ENCODE measurements at regions not wholly inside any gene's neighbourhood (a gene's known extent, or its start where the extent isn't known, plus 50 kb on each side); places are given as distances from the start of the nearest gene placed in this dataset.

DNA sequence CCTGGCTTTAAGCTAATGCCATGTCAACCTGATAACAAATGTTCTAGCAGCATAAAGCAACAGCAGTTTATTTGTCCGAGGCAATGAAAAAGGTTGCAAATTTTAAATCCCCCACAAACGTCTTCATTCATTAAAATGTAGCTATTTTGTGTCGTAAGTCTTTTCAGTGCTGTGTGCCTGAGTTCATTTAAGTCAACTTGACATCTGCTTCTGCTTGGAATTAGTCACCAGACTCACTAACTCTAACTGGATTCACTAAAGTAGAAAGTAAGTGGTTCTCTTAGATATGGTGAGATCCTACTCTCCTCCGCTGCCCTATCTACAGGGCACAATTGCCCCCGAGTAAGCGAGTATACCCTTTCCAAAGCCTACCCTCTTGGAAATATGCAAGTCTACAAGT lies 118.4 kb upstream of the CHRM3 start:
- no peak for DNase-seq (ENCODE audit: low spot score)

DNA sequence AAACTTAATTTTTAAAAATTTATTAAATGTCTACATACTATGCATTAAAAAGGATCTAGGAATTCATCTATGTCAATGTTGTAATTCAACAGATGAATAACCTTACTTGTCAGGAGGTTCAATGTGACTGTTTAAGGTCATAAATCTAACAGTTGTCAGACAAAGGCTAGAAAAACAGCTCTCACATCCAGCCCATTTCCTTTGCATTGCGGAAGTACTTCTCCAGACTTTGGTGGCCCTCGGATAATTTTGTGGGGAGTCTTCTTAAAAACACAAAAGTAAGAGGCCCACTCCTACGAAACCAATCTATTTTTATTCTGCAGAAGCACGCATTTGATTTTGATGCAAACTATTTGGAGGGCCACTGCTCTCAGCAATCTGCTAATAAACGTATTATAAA lies 122.6 kb upstream of the CHRM3 start:
- no peak for DNase-seq (ENCODE audit: low spot score)

DNA sequence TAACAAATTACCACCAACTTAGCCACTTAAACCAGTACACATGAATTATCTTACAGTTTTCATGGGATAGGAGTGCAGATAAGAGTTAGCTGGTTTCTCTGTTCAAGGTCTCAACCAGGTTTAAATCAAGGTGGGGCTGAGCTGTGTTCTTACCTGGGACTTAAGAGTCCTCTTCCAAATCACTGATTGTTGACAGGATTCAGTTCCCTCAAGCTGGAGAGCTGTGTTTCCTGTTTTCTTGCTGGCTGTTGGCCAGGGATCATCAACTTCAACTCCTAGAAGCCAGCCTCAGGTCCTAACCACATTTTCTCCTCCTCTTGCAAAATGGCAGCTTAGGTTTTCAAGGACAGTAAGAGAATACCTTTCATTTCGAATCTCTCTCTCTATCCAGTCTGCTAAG lies 123.8 kb upstream of the CHRM3 start:
- no peak for DNase-seq (ENCODE audit: low spot score)

DNA sequence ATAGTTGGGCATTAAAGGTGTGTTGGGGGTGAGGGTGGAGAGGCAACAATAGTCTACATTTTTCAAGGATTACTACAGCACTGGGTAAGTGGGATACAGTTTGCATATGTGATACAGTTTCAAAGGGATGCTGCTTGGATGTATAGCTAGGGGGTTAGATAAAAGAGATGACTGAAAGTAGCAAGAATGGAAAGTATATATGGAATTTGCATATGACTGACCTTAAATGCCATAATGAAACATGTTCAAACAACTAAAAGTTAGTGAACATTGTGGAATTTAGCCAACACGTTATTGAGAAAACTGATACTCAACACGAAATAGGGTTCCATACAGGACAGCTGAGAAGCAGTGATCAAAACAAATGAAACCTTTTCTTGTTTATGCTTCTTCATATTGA lies 124.8 kb upstream of the CHRM3 start:
- DNase-seq (ENCODE audit: low spot score): no peak

DNA sequence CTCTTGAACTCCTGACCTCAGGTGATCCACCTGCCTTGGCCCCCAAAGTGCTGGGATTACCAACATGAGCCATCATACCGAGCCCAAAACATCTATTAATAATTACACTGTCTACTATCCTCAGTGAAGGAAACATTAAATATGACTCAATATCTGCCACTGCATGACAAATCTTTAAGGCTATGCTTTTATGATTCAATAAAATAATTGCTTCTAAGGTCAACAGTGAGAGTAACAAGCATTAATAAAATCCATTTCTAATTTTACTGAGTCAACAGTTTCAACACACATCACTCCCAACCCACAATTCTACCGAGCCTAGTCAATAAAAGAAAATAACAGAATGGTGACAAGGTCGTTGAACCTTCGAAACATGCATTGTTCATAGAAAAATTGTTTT lies 125.5 kb upstream of the CHRM3 start:
- DNase-seq (ENCODE audit: low spot score): no peak

DNA sequence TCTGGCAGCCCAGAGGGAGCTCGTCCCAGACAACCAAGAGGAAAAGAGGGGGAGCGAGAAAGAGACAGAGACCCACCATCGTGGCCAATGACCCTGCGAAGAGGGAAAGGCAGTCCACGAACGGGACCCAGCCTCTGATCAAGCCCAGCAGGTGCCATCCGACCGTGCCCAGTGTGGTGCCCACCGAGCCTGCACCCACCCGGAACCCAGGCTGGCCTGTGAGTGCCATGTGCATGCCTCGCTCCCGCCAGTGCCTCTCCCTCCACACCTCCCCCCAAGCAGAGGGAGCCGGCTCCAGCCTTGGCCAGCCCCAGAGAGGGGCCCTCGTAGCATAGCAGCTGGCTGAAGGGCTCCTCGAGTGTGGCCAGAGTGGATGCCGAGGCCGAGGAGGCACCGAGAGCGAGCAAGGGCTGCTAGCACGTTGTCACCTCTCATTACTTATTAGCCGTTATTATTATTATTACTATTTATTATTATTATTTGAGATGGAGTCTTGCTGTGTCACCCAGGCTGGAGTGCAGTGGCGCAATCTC lies 130.7 kb upstream of the CHRM3 start:
- no peak for DNase-seq (ENCODE audit: low spot score)

DNA sequence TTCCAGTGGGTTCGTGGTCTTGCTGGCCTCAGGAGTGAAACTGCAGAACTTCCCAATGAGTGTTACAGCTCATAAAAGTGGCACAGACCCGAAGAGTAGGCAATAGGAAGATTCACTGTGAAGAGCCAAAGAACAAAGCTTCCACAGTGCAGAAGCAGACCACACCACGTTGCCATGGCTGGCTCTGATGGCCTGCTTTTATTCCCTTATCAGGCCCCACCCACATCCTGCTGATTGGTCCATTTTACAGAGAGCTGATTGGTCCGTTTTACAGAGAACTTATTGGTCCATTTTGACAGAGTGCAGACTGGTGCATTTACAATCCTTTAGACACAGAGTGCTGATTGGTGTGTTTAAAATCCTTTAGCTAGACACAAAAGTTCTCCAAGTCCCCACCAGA lies 131.4 kb upstream of the CHRM3 start:
- DNase-seq (ENCODE audit: low spot score): no peak

DNA sequence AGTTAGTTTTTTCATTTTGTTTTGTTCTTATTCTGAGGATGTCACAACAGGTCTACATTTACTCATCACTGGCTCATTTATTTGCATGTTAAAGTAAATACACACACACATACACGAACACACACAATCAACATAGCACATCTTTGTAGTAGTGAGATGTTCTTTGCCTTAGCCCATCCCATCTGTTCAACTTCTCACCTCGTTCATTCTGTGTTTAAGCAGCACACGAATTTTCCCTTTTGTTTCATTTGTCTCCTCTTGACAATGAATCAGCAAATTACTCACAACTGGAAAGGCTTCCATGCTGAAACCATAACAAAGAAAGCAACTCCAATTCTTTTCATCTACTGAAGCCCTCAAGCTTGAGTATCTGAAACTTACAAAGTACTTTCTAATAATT lies 133.3 kb upstream of the CHRM3 start:
- no peak for DNase-seq (ENCODE audit: low spot score)

DNA sequence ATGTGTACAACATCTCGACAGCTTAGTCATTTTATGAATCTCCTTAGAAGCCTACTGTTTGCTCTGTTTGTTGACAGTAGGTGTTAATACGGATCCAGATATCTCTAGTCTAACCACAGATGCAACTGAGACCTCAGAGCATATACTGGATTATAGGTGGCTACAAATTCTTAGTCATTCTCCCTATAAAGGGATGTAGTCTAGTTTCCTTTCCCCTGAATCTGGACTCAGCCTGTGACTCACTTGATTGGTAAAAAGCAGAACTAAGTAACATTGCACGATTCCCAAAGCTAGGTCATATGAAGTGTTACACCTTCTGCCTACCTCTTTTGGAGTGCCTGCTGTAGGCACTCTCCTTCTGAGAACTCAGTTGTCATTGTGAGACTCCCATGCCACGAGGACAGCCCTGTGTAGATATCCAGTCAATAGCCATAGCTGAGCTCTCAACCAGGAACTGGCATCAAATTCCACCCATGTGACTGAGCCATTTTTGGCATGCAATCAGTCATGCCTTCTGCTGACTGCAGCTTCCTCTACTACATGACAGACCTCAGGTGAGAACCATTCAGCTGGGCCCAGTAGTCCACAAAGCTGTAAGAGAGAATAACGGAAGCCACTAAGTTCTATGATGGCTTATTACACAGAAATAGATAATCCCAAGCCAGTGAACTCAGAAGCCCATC lies 135.9 kb upstream of the CHRM3 start:
- no peak for DNase-seq (ENCODE audit: low spot score)

DNA sequence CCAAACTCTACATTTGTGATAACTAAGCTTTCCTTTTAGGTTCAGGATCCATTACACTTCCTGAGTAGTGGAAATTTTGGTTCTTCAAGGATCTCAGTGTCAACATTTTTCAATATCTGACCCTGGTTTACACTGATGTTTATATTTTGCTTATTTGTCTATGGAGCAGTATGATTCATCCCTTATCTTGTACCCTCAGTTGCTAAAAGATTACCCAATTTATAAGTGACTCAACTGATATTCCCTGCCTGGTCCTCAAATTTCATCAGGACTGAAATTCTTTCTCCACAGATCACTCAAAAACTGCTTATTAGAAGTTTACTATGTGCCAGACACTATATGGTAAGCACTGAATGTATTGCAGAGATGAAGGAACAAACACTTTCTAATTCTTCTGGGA lies 139.1 kb upstream of the CHRM3 start:
- DNase-seq (ENCODE audit: low spot score): no peak

DNA sequence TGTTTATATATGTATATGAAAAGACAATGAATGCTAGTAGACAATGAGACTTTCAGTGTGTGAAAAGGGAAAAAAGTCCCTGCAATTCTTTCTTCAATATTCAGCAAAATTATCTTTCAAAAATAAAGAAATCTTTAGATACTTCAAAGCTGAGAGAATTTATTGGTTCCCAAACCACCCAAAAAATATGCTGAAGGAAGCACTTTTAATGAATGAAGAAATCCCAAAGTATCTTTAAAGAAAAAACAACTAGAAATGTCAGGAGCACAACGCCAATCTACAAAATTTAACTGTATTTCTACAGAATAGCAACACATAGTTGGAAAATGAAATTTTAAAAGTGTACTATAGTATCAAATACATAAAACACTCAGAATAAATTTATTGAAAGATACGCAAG lies 142.3 kb upstream of the CHRM3 start:
- DNase-seq (ENCODE audit: low spot score): no peak

DNA sequence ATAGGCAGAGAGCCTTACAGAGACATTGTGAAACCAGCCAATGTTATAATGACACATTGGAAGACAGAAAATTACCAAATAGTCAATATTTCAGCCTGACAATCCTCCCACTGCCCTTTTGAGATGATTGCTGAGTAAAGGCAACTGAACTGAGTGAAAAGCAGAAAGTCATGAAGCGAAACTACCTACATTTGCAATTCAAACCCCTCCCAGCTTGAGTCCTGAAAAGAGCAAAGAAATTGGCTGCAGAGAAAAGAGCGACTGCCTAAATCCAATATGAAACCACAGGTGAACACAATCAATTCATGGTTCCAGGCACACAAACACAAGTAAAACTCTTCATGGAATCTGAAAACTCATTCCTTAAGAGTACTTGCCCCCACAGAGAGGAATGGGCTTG lies 143.4 kb upstream of the CHRM3 start:
- DNase-seq (ENCODE audit: low spot score): no peak

DNA sequence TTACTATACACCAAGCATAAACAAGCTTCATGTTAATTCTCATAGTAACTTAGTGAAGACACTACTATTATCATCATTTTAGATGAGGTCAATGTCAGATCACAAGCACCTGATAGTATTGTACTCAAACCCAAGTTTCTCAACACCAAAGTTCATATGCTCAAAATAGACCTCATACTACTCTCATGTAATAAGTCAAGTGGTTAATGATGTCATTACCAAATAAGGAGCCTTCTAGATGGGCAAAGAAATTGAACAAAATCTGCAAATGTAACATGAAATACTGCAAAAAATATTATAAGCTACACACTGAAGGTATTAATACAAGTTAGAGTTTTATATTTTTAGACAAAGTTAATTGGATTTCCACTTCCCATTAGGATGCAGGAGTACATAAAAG lies 144.0 kb upstream of the CHRM3 start:
- DNase-seq (ENCODE audit: low spot score): no peak

DNA sequence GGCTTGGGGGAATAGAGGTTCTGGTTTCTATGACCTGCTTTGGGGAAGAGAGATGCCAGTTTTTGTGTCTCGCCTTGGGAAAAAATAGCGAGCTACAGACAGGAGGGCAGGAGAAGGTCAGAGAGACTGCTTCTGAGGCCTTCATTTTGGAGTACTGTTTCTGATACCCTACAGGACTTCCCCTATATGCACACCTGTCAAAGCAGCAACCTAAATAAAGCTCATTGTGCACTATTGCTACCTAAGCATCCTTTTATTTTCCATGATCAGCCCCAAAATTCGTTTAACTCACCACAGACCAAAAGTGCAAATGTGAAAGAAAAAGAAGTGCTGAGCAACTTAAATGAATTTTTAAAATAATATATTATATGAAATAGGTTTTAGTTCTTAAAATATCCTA lies 145.6 kb upstream of the CHRM3 start:
- DNase-seq (ENCODE audit: low spot score): no peak

DNA sequence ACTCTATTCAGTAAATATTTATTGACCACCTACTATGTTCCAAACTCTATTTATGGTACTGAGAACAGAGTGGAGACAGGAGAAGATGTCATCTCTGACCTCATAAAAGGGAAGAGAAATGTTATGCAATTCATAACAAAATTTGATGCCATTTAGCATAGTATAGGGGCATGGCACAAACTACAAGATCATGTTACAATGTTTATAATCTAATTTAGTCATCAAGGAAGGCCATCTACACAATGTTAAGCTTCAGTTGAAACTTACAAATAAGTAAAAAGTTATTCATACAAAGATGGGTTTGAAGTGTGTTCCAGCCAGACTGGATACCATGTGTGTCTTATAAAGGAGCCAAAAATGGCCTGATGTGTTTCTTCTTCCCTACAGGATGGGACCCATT lies 146.8 kb upstream of the CHRM3 start:
- no peak for DNase-seq (ENCODE audit: low spot score)

DNA sequence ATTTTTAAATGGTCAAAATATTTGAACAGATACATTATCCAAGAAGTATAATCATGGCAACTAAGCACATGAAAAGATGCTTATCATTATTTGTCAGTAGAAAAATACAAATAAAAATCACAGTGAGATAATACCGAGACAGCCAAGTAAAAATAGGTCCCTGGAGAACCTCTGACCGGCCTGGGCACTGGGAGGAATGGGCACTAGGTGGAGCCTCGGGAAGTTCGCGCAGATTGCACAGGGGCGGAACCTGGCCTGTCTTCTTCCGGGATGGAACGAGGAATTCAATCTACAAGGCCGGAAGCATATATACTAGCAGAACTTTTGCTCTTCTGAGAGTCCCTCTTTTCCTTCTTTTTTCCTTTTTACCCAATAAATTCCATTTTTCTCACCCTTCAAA lies 148.5 kb upstream of the CHRM3 start:
- peak; percentile 6 for DNase-seq (ENCODE audit: low spot score)

DNA sequence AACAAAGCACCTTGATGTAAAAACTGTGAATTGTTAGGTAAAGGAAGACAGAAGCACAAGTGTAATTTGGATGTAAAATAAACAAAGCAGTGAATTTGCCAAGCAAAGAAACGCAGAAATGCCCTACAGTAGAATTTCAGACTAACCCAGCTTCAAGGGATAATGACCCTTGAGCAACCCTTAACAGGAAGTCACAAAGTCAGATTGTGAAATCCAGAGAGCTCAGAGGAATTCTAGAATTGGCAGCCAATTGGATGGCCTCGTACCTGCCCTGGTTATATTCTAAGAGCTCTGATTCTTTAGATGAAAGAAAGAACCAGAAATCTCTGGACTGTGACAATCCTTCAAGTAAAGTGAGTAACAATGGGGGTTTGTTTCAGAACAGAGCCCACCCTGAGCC lies 152.7 kb upstream of the CHRM3 start:
- no peak for DNase-seq (ENCODE audit: low spot score)

DNA sequence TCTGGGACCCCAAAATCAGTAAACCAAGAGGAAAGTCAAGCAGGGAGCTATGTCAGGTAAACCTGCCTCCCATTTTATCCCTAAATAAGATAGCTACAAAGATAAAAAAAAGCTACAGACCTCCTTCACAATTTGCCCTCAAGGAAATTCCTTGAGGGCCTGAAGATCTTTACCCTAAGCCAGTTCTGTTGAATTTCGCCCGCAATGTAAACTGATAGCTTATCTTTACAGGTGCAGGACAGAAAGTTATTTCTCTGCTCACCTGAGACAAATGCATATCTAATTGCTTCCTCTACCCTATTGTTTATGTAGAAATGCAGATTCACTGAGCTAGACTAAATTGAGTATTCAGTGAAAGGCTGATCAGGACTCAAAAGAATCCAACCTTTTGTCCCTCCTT lies 153.4 kb upstream of the CHRM3 start:
- DNase-seq (ENCODE audit: low spot score): no peak

DNA sequence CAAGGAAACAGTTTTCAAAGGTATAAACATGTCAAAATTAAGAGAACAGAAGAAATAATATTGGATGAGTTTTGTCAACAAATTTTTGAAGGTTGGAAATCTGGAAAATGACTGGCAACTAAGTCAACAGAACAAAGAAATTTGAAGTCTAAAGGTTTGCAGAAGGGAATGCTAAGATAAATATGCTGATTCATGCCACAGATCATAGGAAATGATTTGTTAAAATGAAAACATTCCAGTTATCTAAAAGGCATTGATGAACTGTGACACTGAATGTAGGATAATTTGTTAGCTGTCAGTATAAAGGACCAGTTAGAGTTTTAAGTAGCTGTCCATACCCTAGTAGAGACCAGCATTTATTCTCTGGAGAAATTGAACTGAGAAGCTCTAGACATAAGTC lies 157.9 kb upstream of the CHRM3 start:
- no peak for DNase-seq (ENCODE audit: low spot score)

DNA sequence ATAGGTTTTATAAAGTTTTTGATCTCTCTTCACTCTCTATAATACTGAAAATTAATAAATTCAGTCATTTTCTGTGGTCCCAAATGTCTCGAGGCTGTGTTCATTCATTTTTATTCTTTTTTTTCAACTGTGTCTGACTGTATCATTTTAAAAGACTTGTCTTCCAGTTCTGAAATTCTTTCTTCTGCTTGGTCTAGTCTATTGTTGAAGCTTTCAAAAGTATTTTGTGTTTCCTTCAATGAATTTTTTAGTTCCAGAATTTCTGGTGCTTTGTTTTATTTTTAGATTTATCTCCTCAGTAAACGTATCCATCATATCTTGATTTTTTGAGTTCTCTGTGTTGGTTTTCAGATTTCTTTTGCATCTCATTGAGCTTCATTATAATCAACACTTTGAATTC lies 161.0 kb upstream of the CHRM3 start:
- no peak for DNase-seq (ENCODE audit: low spot score)

DNA sequence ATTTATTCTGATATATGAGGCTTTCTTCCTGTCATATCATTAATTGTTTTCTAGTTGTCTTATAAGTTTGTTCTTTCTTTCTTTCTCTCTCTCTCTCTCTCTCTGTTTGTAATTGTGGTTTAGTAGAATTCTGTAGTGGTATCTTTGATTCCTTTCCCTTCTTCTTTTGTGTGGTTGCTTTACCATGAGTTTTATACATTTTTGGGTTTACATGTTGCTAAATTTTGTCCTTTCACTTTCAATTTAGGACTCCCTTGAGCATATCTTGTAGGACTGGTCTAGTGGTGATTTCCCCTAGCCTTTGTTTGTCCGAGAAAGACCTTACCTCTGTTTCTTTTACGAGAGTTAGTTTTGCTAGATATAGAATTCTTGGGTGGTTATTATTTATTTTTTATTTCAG lies 162.3 kb upstream of the CHRM3 start:
- no peak for DNase-seq (ENCODE audit: low spot score)

DNA sequence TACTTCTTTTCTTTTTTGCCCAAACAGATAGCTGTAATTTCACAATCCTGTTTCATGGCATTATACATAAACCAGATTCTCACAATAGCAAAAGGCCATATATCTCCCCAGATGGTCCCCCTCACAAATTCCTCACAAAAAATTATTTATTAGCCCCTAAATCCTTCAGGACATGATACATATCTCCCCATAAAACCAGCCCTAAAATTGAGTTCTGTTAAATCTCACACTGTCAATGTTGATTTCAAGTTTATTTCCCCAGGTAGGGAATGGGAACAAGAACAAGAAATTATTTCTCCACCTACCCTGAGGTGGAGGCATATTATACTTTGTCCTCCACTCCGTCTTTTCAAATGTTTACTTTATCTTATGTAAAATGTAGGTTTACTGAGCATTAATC lies 163.4 kb upstream of the CHRM3 start:
- DNase-seq (ENCODE audit: low spot score): no peak

DNA sequence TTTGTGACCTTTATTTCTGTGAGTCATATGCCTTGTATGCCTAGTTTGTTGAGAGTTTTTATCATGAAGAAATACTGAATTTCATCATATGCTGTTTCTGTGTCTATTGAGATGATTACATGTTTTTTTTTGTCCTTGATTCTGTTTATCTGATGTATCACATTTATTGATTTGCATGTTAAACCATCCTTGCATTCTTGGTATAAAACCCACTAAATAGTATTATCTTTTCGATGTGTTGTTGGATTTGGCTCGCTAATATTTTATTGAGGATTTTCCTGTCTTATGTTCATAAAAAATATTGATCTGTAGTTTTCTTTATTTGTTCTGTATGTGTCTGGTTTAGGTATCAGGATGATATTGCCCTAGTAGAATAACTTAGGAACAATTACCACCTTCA lies 164.7 kb upstream of the CHRM3 start:
- DNase-seq (ENCODE audit: low spot score): no peak

DNA sequence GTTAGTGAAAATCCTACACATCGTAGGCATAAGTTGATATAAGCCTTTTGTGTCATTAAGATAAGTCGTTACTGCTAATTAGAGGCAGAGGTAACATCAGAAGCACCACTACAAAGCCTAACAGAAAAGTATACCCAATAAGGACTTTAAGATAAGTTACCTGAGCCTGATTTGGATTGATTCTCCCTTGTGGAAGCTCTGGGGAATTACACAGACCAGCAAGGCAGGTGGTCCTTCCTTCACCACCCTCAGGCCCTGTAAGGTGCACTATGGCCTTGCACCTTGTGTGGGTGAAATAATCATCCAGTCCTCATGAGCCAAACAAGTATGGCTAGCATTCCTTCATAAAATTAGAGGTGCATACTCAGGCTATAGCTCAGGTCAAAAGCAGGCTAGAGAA lies 166.7 kb upstream of the CHRM3 start:
- DNase-seq (ENCODE audit: low spot score): no peak

Data from SK-N-DZ (cell line).